K562 (cell line): ENCODE measurements at regions not wholly inside any gene's neighbourhood (a gene's known extent, or its start where the extent isn't known, plus 50 kb on each side); places are given as distances from the start of the nearest gene placed in this dataset.

Experiments used
- ATAC-seq: fragments of 200-7000 bp; cut with Tn5 transposase; 3 replicates; pipeline ENCODE4 v1.9.1; 2020; ENCODE audit warnings: moderate library complexity
- BruUV-seq: library from RNA; stranded (reverse); fragments of 400-500 nt; replicated peaks from 2 replicates; lab custom pipeline; 2021; lab: Mats Ljungman, UMichigan
- CTCF ChIA-PET: fragments of 300-600 bp; formaldehyde crosslinking; extraction: SDS; loops from one replicate; lab custom pipeline; 2021; ENCODE audit warnings: low intra/inter-chr PET ratio; lab: Yijun Ruan, JAX
- POLR2A ChIA-PET: fragments of 300-600, 350-650 bp; sonication (Branson Sonifier 250); formaldehyde crosslinking; extraction: SDS; loops from one replicate; lab custom pipeline; 2021; ENCODE audit warnings: antibody characterized with exemption, inconsistent platforms; lab: Yijun Ruan, JAX
- DNase-seq, 4 experiments: peaks; one replicate each; pipeline versions ENCODE4 v3.0.0 to v3.0.0-alpha.2; 2011 to 2018; ENCODE audit warnings: low spot score in 3 of 4, mixed read lengths in 3 of 4; ENCODE audit errors: extremely low read depth in 1 of 4
- FAIRE-seq: peaks from 2 replicates; lab custom pipeline; 2011; peaks lifted over from hg19 to GRCh38; lab: Jason Lieb, UNC
- H2AFZ ChIP-seq: 2 replicates; pipeline ENCODE4 v1.6.0; 2011; ENCODE audit warnings: low read depth, low read length, control low read depth, inconsistent platforms
- H3K27ac ChIP-seq: fragments of 200-600 bp; 3 replicates; pipeline ENCODE4 v1.8.0; 2011; ENCODE audit warnings: low read depth, mild to moderate bottlenecking, control low read depth, inconsistent platforms, low read length, moderate library complexity, mixed read lengths; ENCODE audit errors: extremely low read depth
- H3K27me3 ChIP-seq, 2 experiments: fragments of 300-600 bp in 1 of 2; 2 replicates in 1 of 2; 3 replicates in 1 of 2; pipeline versions ENCODE4 v1.6.0 to v1.8.0; 2011; ENCODE audit warnings: inconsistent platforms in 2 of 2, low read length in 2 of 2, mild to moderate bottlenecking in 1 of 2, mixed read lengths in 1 of 2, moderate library complexity in 1 of 2; ENCODE audit not compliant: control insufficient read depth in 2 of 2, insufficient read depth in 2 of 2
- H3K36me3 ChIP-seq: fragments of 300-600 bp; 3 replicates; pipeline ENCODE4 v1.8.0; 2011; ENCODE audit warnings: mild to moderate bottlenecking, low read length, inconsistent platforms; ENCODE audit not compliant: control insufficient read depth, insufficient read depth
- H3K4me1 ChIP-seq, 2 experiments: fragments of 200-600 bp in 1 of 2; replicated peaks in 1 of 2; 2 replicates in 1 of 2; 3 replicates in 1 of 2; pipeline versions ENCODE4 v1.5.1 to v1.8.0; 2011; ENCODE audit warnings: inconsistent platforms in 2 of 2, low read length in 2 of 2, mild to moderate bottlenecking in 1 of 2, mixed read lengths in 1 of 2, moderate library complexity in 1 of 2; ENCODE audit not compliant: control insufficient read depth in 2 of 2, insufficient read depth in 2 of 2
- H3K4me2 ChIP-seq: 2 replicates; pipeline ENCODE4 v1.6.1; 2011; ENCODE audit warnings: low read length, control low read depth, inconsistent platforms, mixed read lengths; ENCODE audit not compliant: insufficient read depth
- H3K4me3 ChIP-seq: fragments of 200-600 bp; sonication (generic), shearing (Covaris generic); 2 replicates; pipeline ENCODE4 v1.5.1; 2016; ENCODE audit warnings: control low read depth, inconsistent platforms
- H3K79me2 ChIP-seq: fragments of 200-600 bp; 3 replicates; pipeline ENCODE4 v1.8.0; 2011; ENCODE audit warnings: low read length, inconsistent platforms; ENCODE audit not compliant: control insufficient read depth, insufficient read depth
- H3K9ac ChIP-seq, 2 experiments: 2 replicates each; pipeline versions ENCODE4 v1.6.0 to v1.6.1; 2011; ENCODE audit warnings: low read depth in 2 of 2, low read length in 2 of 2, control low read depth in 1 of 2, inconsistent platforms in 1 of 2, mild to moderate bottlenecking in 1 of 2, mixed read lengths in 1 of 2; ENCODE audit not compliant: insufficient read depth in 1 of 2
- H3K9me1 ChIP-seq: one replicate; pipeline ENCODE4 v1.6.0; 2011; ENCODE audit warnings: inconsistent platforms, mild to moderate bottlenecking, low read length, moderate library complexity; ENCODE audit not compliant: control insufficient read depth, insufficient read depth
- H3K9me3 ChIP-seq: replicated peaks from 2 replicates; pipeline ENCODE4 v1.5.1; 2011; ENCODE audit warnings: low read depth, low read length, inconsistent platforms; ENCODE audit not compliant: control insufficient read depth, insufficient read depth
- H4K20me1 ChIP-seq: replicated peaks from 2 replicates; pipeline ENCODE4 v1.6.1; 2011; ENCODE audit warnings: low read length, inconsistent platforms, mixed read lengths; ENCODE audit not compliant: control insufficient read depth, insufficient read depth
- CHD7 ChIP-seq: fragments of 200-600 bp; sonication (generic); IDR thresholded peaks from one replicate; pipeline ENCODE4 v1.6.1; 2012; ENCODE audit warnings: mild to moderate bottlenecking, low read depth, low read length, inconsistent platforms
- GABPB2 ChIP-seq: fragments of 250-450 bp; sonication (Bioruptor Pico); conservative IDR thresholded peaks from 2 replicates; pipeline ENCODE4 v1.5.1; 2021; ENCODE audit warnings: mild to moderate bottlenecking
- HDGF ChIP-seq: fragments of 450-650 bp; IDR thresholded peaks from 2 replicates; pipeline ENCODE4 v1.6.1; 2016
- LCOR ChIP-seq: sonication (generic); formaldehyde crosslinking; IDR thresholded peaks from 2 replicates; pipeline ENCODE4 v1.8.0; 2022; ENCODE audit warnings: mild to moderate bottlenecking, missing genetic modification reagents
- RAD21 ChIP-seq, 2 experiments: fragments of 250-450 bp in 1 of 2; fragments of 450-650 bp in 1 of 2; sonication (Bioruptor Pico) in 1 of 2; formaldehyde crosslinking in 1 of 2; IDR thresholded peaks in 1 of 2; conservative IDR thresholded peaks in 1 of 2; 2 replicates each; pipeline versions ENCODE4 v1.4.0 to v1.8.0; 2020 to 2022; ENCODE audit warnings: mild to moderate bottlenecking in 2 of 2, moderate library complexity in 1 of 2
- SAP30 ChIP-seq: fragments of 200-600 bp; sonication (generic); IDR thresholded peaks from 2 replicates; pipeline ENCODE4 v1.6.1; 2012; ENCODE audit warnings: borderline replicate concordance, low read depth, mild to moderate bottlenecking, moderate library complexity, low read length, control low read depth, inconsistent platforms; ENCODE audit not compliant: insufficient read depth, poor library complexity, severe bottlenecking
- SMAD3 ChIP-seq: fragments of 450-650 bp; formaldehyde crosslinking; conservative IDR thresholded peaks from 2 replicates; pipeline ENCODE4 v1.4.0; 2020; ENCODE audit warnings: mild to moderate bottlenecking
- SNRNP70 ChIP-seq: fragments of 200-400 bp; formaldehyde crosslinking; optimal IDR thresholded peaks from 2 replicates; pipeline ENCODE3; 2017; ENCODE audit warnings: low read depth, low read length
- TEAD2 ChIP-seq: fragments of 450-650 bp; IDR thresholded peaks from 2 replicates; pipeline ENCODE4 v1.6.1; 2016; ENCODE audit warnings: missing genetic modification characterization, control low read depth, missing compliant biosample characterization
- ZNF347 ChIP-seq: fragments of 450-650 bp; formaldehyde crosslinking; IDR thresholded peaks from 2 replicates; pipeline ENCODE4 v1.4.0; 2020; ENCODE audit warnings: low read depth, mild to moderate bottlenecking, moderate library complexity
- ZNF445 ChIP-seq: fragments of 250-450 bp; sonication (Bioruptor Pico); IDR thresholded peaks from 2 replicates; pipeline ENCODE4 v1.4.0; 2020; ENCODE audit warnings: low read depth, mild to moderate bottlenecking, moderate library complexity
- WGBS: fragments of 100-300 bp; shearing (Covaris generic); methylation state at CpG from one replicate; pipeline ENCODE4 v1.1.6; 2016; ENCODE audit warnings: low coverage, mixed read lengths; ENCODE audit not compliant: insufficient coverage; ENCODE audit errors: missing lambda C conversion rate; 5-methylcytosine and 5-hydroxymethylcytosine counted together
- in situ Hi-C: fragments of 300-500 bp; cut with MboI; formaldehyde crosslinking; loops from 4 replicates; pipeline ENCODE4 v1.15.0; 2018; ENCODE audit warnings: inconsistent platforms, mixed read lengths
- intact Hi-C: fragments of 100-400 bp; cut with micrococcal nuclease; formaldehyde crosslinking; loops from 2 replicates; pipeline ENCODE4 v1.14.2; 2022

DNA sequence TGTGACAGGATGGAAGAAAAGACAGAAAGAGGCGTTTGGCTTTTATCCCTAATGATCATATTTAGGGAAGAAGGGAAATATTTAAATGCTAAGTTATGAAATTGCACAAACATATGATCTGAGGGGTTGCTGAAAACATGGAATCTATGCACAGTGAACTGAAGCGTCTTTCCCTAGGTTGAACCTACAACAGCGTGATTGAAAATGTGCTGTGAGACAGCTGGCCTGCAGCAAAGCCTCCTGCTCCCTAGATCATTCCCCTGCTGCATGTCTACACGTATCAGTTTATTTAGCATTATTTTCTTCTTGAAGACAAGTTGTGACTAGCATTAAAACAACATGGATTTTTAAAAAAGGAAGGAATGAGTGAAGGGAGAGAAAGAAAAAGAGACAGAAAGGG lies 272.5 kb upstream of the TRAM1L1 start:
- FAIRE-seq (no peak), DNase-seq (no peak), ATAC-seq (no peak)
- Histone ChIP-seq H3K36me3 (no peaks in the 10 kb centered on the region), H4K20me1 (no peaks in the 10 kb centered on the region), H3K4me3 (no peak overlapping the region), H3K4me1 (no peaks in the 10 kb centered on the region), H3K79me2 (no peaks in the 10 kb centered on the region), H3K9ac (no peak overlapping the region), H3K9me1 (no peaks in the 10 kb centered on the region), H3K27me3 (no peaks in the 10 kb centered on the region), H3K27ac (no peak overlapping the region), H3K9me3 (no peaks in the 10 kb centered on the region), H3K4me2 (no peak overlapping the region), H2AFZ (no peak overlapping the region)
- POLR2A ChIA-PET: no interaction called here
- CTCF ChIA-PET: no interaction called here
- BruUV-seq: no TSS peak
- in situ Hi-C loops: no loop called here
- intact Hi-C loops: no loop called here
- WGBS: 0% methylated on average over 4 of the region's 4 CpGs
- TF ChIP-seq ZNF445: no peak
- no peak for TF ChIP-seq CHD7
- TF ChIP-seq ZNF347 (CRISPR knock-in tag): no peak
- TF ChIP-seq HDGF: no peak
- TF ChIP-seq TEAD2: no peak
- no peak for TF ChIP-seq SNRNP70
- no peak for TF ChIP-seq GABPB2
- no peak for TF ChIP-seq SMAD3 (CRISPR knock-in tag)
- no peak for TF ChIP-seq RAD21 (CRISPR knock-in tag; conservative IDR thresholded peaks at IDR 0.05 in 1 of 2, IDR thresholded peaks at IDR 0.05 in 1 of 2)
- TF ChIP-seq SAP30: no peak
- TF ChIP-seq LCOR (CRISPR knock-in tag): no peak
